ENCODE measurements at regions not wholly inside any gene's neighbourhood (a gene's known extent, or its start where the extent isn't known, plus 50 kb on each side); places are given as distances from the start of the nearest gene placed in this dataset.

DNA sequence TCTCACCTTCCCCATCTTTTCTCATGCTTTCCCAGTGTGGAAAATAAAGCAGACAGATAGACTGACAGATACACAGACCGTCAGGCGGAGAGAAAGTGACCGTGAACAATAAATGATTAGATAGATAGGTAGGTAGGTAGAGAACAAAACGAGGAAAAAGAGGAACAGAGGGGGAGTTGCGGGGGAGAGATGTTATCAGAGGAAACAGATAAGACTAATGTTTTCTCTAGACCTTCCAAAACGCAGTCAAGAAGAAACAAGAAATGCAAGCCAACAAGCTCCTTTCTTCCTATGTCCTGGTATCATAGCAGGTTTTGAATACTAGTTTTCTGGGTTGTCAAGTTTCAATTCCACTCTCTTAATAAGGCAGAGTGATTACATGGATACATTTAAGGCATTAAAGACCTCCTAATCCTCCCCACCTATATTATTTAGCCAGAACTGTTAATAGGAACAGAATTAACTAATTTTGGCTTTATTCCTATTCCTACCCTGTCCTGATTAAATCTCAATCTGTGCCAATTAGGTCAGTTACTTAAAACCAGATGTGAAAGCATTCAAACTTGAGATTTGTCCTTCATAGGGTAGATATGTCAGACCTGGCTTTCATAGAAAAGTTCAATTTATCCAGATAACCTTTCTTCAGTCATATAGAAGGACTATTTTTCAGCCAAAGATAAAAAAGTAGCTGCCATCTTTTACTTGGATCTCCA is 89.0 kb upstream of the PTPRR start:
- DNase-seq: no peak

- DNase-seq: no peak
Observed at GRCh38 chr12:71008616-71009015, 88.1 kb upstream of the PTPRR start.

DNA sequence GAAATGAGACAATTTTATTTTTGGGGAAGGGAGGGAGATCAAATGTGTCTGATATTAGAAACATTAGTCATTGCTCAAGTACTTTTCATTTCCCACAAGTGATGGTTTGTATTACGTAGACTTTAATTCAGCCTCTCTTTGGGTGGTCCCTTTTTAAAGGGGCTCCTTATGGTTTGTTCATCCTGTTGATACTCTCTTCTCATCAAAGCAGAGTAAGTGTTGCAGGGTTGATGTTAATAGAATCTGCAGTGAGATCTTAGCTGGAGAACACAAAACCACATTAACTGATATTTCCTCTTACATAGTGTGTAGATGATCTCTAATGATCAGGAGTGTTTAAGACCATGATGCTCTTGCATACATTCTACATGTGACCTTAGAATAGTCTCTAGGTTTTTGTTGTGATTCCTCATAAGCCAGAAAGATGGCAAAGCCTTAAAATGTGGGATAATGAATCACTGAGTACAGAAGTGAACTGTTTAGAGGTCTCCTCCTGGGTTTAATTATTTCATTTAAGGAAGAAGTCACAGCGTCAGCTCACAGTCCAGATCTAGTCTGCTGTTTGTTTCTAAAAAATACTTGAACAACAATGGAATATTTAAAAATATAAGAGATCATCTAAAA is 87.4 kb upstream of the PTPRR start:
- no peak for DNase-seq

DNA sequence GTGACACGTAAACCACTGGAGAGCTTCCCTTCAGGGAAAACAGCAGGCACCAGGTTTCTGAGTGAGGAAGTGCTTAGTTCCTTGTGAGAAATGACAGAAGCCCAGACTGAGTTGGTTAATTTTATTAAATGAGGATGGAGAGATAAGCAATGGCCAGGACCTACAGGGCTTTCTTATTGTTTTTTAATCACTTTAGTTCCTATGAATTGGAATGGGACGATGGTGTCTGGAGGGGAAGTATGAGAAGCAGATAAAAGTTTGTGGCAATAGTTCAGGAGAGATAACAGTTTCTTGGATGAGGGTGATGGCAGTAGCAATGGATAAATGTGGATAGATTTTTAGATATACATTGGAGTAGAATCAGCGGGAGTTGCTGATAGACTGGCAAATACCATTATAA is 86.5 kb upstream of the PTPRR start:
- no peak for DNase-seq

GRCh38 chr12:71005166-71005565 is 84.6 kb upstream of the PTPRR start:
- DNase-seq: no peak

- DNase-seq: no peak
Observed at GRCh38 chr12:71004578-71004977, 84.0 kb upstream of the PTPRR start.

- no peak for DNase-seq
Observed at GRCh38 chr12:71000748-71001147, 80.2 kb upstream of the PTPRR start.

DNA sequence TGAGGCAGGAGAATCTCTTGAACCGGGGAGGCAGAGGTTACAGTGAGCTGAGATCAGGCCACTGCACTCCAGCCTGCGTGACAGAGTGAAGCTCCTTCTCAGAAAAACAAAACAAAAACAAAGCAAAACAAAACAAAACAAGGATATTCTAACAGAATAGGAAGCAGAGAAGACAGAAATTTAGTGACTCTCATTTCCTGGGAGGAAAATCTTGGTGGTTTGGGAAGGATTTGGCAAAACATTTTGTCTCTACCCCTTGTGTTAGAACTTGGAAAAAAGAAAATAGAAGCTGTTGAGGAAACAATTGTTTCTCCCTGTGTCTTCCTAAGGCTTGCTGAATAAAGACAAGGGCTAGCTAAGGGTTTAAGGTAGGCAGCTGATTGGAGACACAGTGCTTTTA is 79.7 kb upstream of the PTPRR start:
- DNase-seq: no peak

- DNase-seq: no peak
Observed at GRCh38 chr12:70994217-70994788, 73.8 kb upstream of the PTPRR start.

DNA sequence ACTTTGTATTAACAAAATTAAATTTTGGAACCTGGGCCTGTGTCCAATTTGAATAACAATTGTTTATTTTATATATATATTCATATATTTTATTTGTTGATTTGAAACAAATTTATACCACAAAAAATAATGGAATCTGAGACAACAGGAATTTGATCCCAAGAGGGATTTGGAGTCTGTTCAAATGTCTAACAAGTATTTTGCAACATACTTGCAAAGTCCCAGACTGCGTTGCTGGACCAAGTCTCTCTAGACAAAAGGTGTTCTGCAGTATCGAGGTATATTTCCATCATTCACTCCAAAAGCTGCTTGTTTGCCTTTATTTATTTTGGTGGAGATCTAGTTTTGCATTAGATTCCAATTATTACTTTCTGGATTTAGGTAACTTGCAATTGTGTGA is 68.7 kb upstream of the PTPRR start:
- no peak for DNase-seq

DNA sequence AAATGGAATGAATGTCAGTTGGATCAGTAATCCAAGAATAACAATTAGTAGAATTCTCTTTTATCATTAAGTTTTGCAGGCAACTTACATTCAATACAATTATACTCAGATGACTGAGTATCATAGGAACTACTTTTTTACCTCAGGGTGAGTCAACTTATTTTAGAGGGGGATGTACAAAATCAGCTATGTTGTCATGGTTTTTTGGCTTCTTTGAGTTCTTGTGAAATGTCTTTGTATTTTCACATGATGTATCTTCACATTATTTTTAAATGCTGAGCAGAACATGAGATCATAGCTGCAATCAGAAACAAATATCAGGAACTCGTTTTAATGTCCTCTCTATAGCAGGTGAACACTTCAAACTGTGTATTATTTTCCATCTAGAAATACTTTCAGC is 65.3 kb upstream of the PTPRR start:
- DNase-seq: no peak

- no peak for DNase-seq
Observed at GRCh38 chr12:70983692-70984091, 63.2 kb upstream of the PTPRR start.

- DNase-seq: no peak
Observed at GRCh38 chr12:70982991-70983390, 62.5 kb upstream of the PTPRR start.

GRCh38 chr12:70982286-70982685 is 61.7 kb upstream of the PTPRR start:
- DNase-seq: no peak

GRCh38 chr12:70971001-70971794 is 50.7 kb upstream of the PTPRR start:
- DNase-seq: no peak
